Esophagus muscularis mucosa (tissue), 4 donors: ENCODE measurements at regions not wholly inside any gene's neighbourhood (a gene's known extent, or its start where the extent isn't known, plus 50 kb on each side); places are given as distances from the start of the nearest gene placed in this dataset.

Source experiments
- EP300 ChIP-seq: sonication (generic); formaldehyde crosslinking; IDR thresholded peaks from one replicate; pipeline ENCODE4 v1.6.1; 2017; ENCODE audit warnings: antibody characterized with exemption
- POLR2A ChIP-seq: fragments of 450-650 bp; IDR thresholded peaks from one replicate; pipeline ENCODE4 v1.6.1; 2017; ENCODE audit warnings: antibody characterized with exemption, moderate library complexity, mild to moderate bottlenecking, low read depth
- POLR2AphosphoS5 ChIP-seq, 2 donors: sonication (generic); formaldehyde crosslinking; IDR thresholded peaks; one replicate each; pipeline ENCODE4 v1.6.1; 2017; ENCODE audit warnings: antibody characterized with exemption in 2 of 2
- TF ChIP-seq, protein P1 (sequence below), 3 experiments: fragments of 200-600 bp in 2 of 3; fragments of 450-650 bp in 1 of 3; sonication (generic) in 2 of 3; IDR thresholded peaks; one replicate each; pipeline ENCODE4 v1.5.1; 2017 to 2019; ENCODE audit warnings: antibody characterized with exemption in 3 of 3, mild to moderate bottlenecking in 2 of 3, moderate library complexity in 1 of 3

DNA sequence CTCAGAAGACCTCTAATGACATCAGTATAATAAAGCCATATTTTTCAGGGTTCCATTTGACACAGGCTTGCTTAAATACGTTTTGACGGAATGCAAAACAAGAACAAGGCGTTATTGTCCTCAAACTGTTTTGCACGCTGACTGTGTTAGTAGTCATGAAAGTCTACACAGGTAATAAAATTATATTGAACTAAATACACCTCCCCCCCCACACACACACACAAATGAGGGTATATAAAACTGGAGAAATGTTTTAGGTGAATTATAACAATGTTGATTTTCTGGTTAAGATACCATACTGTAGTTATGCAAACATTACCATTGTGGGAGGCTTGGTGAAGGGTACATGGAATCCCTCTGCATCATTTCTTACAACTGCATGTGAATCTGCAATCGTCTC, 257.1 kb upstream of the ARRDC4 start:
- no peak for TF ChIP-seq POLR2A
- TF ChIP-seq, protein P1, sequence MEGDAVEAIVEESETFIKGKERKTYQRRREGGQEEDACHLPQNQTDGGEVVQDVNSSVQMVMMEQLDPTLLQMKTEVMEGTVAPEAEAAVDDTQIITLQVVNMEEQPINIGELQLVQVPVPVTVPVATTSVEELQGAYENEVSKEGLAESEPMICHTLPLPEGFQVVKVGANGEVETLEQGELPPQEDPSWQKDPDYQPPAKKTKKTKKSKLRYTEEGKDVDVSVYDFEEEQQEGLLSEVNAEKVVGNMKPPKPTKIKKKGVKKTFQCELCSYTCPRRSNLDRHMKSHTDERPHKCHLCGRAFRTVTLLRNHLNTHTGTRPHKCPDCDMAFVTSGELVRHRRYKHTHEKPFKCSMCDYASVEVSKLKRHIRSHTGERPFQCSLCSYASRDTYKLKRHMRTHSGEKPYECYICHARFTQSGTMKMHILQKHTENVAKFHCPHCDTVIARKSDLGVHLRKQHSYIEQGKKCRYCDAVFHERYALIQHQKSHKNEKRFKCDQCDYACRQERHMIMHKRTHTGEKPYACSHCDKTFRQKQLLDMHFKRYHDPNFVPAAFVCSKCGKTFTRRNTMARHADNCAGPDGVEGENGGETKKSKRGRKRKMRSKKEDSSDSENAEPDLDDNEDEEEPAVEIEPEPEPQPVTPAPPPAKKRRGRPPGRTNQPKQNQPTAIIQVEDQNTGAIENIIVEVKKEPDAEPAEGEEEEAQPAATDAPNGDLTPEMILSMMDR (IDR thresholded peaks at IDR 0.05) = no peak
- no peak for TF ChIP-seq POLR2AphosphoS5 (IDR thresholded peaks at IDR 0.05)
- no peak for TF ChIP-seq EP300
